T47D (cell line): ENCODE measurements at regions not wholly inside any gene's neighbourhood (a gene's known extent, or its start where the extent isn't known, plus 50 kb on each side); places are given as distances from the start of the nearest gene placed in this dataset.

Experiments used
- DNase-seq, 2 experiments: peaks; one replicate each; pipeline versions ENCODE4 v3.0.0 to v3.0.0-alpha.2; 2011 to 2012; ENCODE audit warnings: low read depth in 1 of 2, low spot score in 1 of 2
- JUND ChIP-seq: IDR thresholded peaks from 2 replicates; pipeline ENCODE4 v1.6.1; 2012; ENCODE audit warnings: low read depth
- in situ Hi-C: cut with HindIII; loops from 2 replicates; pipeline ENCODE4 v1.10.0; 2016; ENCODE audit warnings: low sequenced_read_pairs, low pct_unique_long_range_greater_than_20kb

DNA sequence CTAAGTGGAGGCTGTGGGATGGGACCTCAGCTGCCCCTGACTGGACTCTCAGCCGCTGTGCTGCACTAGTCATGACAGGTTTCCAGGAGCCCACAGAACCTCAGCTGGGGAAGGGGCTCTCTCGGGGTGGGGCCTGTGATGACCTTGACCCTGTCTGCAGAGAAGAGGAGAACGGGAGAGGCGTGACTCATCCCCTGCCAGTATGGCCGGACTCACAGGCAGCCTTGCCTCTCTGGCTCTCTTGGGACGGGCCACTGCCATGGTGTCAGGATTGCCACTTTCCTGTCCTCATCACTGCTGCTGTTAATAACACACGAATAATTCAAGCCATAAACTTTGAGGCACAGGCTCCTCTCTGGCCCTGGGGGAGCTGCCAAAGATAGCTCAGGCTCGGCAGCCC is 295.3 kb downstream of the UQCRFS1 start:
- DNase-seq = no peak
- no peak for TF ChIP-seq JUND
- in situ Hi-C loops = no loop called here

DNA sequence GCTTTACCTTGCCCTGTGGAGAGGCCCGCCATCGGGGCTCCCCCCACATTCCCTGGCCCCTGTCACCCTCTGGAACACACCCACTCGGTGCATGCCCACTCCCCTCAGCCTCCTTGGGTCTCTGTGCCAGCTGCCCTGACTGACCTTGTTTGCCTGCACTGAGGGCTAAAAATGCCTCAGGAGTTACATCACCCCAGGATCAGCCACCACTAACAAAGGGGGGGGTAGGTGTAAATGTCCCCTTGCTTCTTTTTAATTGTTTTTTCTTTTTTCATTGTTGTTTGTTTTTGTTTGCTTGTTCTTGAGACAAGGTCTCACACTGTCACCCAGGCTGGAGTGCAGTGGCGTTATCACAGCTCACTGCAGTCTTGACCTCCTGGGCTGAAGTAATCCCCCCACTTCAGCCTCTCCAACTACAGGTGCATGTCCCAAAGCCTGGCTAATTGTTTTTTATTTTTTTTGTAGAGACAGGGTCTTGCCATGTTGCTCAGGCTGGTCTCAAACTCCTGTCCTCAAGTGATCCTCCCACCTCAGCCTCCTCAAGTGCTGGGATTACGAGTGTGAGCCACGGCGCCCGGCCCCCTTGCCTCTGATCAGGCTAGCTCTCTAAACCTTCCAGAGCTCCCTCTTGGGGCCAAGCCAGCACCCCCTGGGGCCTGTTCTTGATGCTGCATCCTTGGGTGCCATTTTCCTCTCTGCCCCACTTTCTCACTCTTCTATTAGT is 297.1 kb downstream of the UQCRFS1 start:
- no peak for DNase-seq
- in situ Hi-C loops = no loop called here
- TF ChIP-seq JUND = no peak

DNA sequence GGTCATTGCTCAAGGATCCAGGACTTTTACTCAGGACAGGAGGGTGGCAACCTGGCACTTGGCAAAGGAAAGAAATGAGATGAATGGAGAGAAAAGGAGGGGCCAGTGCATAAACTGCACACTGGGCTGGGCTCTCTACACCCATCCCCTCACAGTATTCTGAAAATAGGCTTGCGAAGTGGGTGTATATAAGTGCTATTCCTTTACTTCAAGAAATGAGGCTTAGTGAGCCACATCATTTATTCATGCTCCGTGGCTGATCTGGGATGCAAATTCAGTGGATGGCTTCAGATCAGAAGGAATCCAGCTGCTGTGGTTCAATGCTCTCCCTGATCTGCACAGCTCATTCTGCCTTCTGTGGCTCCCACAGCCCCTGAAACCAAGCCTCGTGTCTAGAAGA is 297.7 kb downstream of the UQCRFS1 start:
- TF ChIP-seq JUND = no peak
- in situ Hi-C loops = no loop called here
- DNase-seq = no peak

DNA sequence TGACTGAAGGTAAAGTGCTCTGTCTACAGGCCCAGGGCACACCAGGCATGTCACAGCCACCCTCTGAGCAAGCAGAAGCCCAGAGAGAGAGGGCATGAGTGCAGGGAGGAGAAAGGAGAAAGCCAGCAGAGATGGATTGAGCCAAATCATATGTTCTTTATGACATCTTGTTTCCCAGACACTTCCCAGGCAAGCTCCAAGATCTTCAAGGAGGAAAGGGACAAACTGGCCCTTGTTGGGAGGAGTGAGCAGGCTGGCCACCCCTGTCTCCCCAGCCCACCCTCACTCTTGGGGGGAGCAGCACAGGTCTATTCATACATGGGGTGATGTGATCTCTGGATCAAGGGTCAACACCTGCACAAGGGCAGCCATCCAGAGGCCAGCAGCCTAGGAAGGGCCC is 298.8 kb downstream of the UQCRFS1 start:
- in situ Hi-C loops = no loop called here
- TF ChIP-seq JUND = no peak
- DNase-seq = no peak

DNA sequence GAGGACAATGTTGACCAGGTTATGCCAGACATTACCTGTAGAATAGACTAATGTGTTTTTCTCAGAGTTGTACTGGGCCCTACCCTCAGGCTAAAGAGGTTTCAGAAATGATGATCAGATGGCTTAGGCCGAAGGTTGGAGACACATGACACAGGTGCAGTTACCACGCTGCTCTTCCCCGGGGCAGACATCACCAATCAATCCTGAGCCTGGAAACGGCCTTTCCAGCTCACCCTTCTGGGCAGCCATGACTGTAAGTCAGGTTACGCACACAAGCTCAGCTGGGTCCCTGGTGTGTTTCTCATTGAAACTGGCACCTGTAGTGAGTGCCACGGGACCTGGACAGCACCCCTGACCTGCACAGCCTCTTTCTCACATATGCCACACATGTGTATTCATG is 299.3 kb downstream of the UQCRFS1 start:
- no peak for TF ChIP-seq JUND
- DNase-seq = no peak
- in situ Hi-C loops = no loop called here

DNA sequence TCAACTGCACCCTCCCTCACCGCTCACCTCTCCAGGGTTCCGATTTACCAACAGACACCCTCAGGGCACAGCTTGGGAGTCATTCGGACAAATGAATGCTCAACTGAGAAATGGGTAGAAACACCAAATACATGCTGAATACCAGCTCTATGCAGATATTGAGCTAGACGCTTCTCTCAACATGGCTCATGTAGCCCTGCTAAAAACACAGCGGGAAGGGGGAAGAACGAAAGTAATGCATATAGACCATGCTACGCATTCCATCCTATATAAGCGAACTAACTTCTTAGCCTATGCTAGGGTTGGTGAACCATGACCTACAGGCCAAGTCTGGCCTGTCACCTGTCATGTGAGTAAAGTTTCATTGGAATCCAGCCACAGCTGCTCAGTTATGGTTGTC is 304.0 kb downstream of the UQCRFS1 start:
- no peak for DNase-seq
- TF ChIP-seq JUND = no peak
- in situ Hi-C loops = no loop called here

DNA sequence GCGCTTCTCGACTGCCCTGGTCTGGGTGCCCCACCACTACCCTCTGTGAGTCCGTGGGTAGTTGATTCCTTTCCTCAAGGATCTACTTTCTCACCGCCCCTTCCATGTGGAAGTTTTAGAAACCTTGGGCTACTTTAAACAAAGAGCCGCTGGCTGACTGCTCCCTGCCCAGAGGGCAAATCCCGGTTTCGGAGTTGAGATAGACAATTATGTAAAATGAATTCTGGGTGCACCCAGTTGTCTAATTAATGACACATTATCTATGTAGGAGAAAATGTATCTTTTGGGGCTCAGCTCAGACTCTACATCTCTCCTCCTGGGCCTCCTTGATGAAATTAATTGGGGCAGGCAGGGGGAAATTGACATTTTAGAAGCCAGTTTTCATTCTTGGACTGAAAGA is 305.4 kb downstream of the UQCRFS1 start:
- no peak for TF ChIP-seq JUND
- no peak for DNase-seq
- in situ Hi-C loops = no loop called here

DNA sequence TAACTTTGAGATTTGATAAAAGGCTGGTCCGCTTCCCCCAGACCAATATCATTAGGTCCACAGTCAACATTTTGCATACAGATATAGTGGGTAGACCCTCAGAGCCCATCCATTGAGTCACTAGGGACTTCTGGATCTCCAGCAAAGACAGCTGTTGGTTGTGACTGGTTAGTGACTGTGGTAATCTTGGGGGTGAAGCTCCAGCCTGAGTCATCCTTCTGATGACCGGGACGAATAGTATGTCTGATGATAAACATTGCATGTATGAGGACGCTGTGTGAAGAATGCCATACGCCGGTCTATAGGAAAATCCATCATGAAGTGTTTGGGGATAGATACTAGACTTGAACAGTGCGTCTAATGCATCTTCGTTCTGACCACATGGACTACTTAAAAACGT is 307.0 kb downstream of the UQCRFS1 start:
- no peak for DNase-seq
- in situ Hi-C loops = no loop called here
- TF ChIP-seq JUND = no peak

DNA sequence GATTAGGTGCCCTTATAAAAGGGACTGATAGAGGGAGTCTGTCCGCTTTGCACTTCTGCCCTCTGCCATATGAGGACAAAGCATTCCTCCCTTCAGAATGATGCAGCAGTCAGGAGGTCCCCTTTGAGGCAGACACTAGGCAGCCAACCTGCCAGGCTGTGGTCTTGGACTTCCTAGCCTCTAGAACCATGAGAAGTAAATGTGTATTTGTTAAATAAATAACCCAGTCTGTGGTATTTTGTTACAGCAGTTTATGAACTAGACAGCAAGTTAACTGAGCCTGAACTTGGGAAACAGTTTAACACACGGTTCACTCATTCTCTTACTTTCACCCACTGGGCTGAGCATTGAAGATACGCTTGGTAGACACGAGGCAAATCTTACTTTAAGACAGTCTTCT is 313.2 kb downstream of the UQCRFS1 start:
- DNase-seq = no peak
- in situ Hi-C loops = no loop called here
- TF ChIP-seq JUND = no peak

DNA sequence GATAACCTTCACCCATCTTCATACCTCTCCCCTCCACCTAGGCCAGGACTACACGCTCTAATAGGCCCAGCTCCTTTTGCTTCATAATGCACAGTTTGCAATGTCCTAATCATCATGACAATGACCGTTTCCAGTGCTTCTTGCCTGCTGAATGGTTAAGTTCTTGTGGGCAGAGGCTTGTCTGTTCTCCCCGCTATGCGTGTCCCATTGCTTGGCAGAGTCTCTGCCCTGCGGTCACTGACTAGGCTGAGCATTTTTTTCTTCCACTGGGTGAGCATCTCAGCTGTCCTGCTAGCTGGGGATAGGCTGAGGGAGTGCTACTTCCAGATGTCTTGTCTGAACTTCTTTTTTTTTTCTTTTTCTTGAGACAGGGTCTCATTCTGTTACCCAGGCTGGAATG is 314.7 kb downstream of the UQCRFS1 start:
- DNase-seq = no peak
- TF ChIP-seq JUND = no peak
- in situ Hi-C loops = no loop called here

DNA sequence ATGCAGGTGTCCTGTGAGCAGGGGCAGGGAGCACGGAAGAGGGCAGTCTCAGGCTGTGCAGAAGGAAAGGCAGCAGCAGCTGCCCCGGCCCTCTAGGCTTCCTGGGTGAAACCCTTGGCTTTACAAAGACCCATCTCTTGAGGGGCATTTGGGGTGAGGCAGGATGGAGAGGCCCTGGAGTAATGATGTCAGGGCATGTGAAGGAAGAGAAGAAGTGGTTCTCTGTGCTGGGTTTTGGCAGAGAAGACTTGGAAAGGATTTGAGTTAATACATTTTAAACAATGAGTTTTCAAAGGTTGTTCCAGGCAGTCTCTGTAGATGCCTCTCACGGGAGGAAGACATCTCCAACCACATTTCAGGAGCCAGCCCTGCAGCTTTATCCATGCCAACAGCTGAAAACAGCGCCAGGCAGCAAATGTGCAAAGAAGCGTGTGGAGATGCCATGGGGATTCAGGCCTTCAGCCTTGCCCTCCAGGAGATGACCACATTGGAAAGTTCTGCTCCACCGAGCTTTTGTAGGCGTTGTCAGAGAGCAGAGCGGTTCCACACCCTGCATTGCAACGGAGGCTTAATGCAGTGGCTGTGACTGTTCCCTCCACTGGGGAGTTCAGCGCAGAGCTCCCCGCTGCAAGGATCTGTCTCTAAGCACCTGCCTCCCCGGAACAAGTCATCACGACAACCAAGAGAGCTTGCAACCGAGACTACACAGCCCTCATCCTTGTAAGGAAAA is 322.8 kb downstream of the UQCRFS1 start:
- in situ Hi-C loops = no loop called here
- DNase-seq = no peak
- TF ChIP-seq JUND = no peak

DNA sequence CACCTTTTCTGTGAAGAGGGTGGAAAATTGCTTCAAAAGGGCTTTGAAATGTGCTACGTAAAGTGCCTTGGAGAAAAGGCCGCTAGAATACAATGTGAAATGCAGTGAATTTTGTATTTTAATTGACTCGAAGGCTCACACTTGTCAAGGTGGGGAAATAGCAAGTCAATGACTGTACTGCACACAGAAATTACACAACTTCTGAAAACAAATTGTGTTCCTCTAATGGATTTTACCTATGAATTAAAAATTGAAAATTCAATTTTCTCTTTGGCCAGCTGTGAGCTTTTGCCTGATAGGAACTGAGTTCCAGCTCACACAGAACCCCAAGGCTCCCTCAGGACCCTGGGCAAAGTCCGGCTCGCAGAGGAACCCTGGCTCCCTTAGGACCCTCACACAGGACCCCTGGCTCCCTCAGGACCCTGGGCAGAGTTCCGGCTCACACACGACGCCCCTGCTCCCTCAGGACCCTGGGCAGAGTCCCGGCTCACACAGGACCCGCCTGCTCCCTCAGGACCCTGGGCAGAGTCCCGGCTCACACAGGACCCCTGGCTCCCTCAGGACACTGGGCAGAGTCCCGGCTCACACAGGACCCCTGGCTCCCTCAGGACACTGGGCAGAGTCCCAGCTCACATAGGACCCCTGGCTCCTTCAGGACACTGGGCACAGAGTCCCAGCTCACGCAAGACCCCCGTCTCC is 324.9 kb downstream of the UQCRFS1 start:
- no peak for TF ChIP-seq JUND
- in situ Hi-C loops = no loop called here
- DNase-seq = no peak

DNA sequence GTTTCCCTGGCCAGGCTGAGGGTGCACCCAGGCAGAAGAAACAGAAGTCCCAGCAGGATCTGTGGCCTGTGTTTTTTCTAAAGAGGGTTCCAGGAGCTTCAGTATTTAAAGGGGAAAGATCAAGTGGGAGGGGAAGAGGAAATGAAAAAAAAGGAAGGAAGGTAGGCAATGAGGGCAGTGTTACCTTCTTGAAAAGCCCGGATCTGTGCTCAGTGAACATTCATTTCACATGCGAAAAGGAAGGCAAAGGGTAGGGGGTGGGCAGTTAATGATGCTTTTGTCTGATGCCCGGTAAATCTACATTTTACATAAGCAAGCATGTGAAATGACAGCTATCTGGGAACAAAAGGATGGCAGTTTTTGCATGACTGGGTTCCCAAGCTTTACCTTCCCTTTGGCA is 326.2 kb downstream of the UQCRFS1 start:
- no peak for TF ChIP-seq JUND
- in situ Hi-C loops = no loop called here

More for the DNA sequence above, 326.2 kb downstream of the UQCRFS1 start:
- DNase-seq = no peak
